Cardiac septum (tissue), 1 donor: ENCODE measurements at regions not wholly inside any gene's neighbourhood (a gene's known extent, or its start where the extent isn't known, plus 50 kb on each side); places are given as distances from the start of the nearest gene placed in this dataset.

Experiments
- DNase-seq: peaks from one replicate; pipeline ENCODE4 v3.0.0-alpha.2; 2020; ENCODE audit warnings: low spot score
- intact Hi-C: fragments of 100-400 bp; cut with DNase I; formaldehyde crosslinking; loops from one replicate; pipeline ENCODE4 v1.14.0; 2022
- donor health status: DM: no; HTN: no; CAD: no.

DNA sequence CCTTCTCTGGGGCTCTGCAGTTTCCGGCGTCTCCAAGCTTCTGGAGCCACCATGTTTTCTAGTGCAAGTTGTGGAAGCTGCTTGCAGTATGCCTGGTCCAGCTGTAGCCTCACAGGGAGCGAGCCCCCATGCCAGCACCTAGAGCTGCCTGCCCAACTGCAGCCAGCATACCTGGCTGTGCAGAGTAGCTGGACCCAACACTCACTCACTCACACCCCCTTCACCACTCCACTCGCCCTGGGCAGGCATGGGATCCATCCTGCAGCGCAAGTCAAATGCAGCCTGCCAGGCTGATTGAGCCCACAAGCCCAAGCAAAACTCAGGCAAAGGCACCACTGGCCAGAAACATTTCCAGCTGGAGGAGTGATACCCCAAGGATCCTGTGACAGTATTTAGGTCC lies 797.3 kb downstream of the SLC16A7 start:
- DNase-seq = no peak
- intact Hi-C loops = no loop called here

DNA sequence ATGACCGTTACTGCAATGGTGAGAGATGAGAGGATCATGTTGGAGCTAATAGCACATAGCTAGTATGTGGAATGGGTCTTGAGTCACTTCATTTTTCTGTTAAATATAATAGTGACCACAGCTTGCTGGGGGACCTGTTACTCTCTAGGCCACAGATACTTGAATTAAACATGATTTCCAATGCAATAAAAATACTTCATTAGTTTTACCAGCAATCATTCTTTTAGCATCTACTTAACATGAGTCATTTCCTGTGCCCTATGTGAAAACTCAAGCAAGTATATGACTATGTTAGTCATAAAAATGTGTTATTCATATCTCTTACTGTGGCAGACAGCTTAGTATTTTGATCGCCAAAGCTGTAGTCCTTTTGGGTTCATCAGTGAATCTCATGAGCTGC lies 798.8 kb downstream of the SLC16A7 start:
- DNase-seq = no peak
- intact Hi-C loops = no loop called here

DNA sequence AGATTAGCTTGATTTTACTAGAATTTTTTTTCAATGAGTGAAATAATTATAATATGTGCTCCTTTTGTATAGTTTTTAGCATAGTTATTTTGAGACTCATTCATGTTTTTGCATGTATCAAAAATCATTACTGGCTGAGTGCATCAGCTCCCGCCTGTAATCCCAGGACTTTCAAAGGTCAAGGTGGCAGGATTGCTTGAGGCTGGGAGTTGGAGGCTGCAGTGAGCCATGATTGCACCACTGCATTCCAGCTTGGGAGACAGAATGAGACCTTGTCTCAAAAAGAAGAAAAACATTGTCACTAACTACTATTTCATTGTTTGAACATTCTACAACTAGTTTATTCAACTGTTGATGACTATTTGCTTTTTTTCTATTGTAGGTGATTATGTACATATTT lies 802.7 kb downstream of the SLC16A7 start:
- intact Hi-C loops = no loop called here

DNA sequence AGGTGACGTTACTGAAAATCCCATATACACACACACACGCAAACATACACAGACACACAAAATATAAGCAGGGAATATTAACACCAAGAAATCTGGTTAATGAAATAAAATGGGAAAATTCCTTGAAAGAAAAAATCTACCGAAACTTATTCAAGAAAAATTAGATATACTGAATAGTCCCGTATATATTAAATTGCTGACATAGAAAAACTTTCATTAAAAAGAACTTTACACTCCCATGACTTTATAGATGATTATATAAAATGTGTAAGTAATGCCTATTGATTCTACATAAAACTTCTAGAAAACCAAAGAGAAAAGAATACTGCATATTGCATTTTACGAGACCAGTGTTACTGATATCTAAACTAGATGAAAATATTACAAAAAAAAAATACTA lies 803.2 kb downstream of the SLC16A7 start:
- intact Hi-C loops = no loop called here
- DNase-seq = no peak

More for the DNA sequence above, 802.7 kb downstream of the SLC16A7 start:
- DNase-seq = no peak

DNA sequence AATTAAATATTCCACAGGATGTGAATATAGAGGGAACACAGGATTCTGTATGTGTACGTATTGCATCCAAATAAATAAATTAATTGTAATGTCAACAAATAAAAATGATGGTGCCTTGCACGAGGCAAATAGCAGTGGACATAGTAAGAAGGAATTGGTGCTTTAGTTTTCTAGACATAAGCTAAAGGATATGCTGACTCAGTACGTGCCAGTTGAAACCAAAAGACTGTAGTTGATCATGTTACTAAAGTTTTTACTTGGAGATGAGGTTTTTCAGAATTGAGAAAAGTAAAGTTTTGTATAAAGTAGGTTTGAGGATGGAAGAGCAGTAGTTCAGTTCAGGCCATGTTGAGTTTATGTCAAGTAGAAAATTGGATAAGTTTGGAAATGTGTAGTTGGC lies 807.2 kb downstream of the SLC16A7 start:
- no peak for DNase-seq
- intact Hi-C loops = no loop called here

DNA sequence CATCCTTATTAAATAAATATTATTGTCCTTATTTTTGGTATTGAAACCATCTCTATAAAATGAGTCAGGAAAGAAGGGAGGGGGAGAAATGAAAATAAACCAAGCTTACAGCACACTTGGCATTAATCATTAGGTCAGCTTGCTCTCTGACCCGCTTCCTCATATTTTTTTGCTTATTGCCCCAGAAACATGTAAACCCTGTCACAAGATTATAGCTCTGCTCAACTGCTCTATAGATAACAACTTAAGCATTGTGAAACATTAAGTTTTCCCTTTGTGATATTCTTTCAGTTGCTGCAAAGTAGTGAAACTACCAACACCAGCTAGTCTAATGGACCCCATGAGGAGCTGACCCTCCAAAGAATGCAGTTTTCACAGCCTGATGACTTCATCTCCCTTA lies 819.5 kb downstream of the SLC16A7 start:
- intact Hi-C loops = no loop called here
- no peak for DNase-seq

DNA sequence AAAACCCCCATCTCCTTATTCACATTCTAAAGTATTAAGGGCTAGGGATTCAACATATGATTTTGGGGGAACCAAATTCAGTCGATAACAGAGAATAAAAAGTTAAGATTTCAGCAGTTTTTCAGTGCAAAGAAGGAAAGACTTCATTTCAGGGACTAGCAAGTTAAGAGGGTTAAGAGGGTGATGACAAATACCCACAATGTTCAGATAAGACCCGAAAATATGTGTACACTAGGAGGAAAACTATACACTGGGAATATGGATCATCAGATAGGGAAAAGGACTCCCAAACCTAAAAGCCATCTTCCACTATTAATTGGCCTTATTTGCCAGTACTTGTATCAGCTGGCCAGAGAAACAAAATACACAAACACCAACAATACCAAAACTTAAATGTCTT lies 824.2 kb downstream of the SLC16A7 start:
- no peak for DNase-seq
- intact Hi-C loops = no loop called here

DNA sequence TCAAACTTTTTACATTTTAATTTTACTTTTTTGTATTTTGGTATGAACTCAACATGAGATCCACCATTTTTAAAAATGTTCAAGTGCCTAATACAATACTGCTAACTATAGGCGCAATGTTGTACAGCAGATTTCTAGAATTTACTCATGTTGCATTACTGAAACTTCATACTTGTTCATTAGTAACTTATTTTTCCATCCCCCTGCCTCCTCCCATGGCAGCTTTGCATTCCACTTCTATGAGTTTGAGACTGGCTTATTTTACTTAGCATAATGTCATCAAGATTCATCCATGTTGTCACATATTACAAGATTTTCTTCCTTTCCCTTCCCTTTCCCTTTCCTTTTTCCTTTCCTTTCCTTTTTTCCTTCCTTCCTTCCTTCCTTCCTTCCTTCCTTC lies 825.9 kb downstream of the SLC16A7 start:
- intact Hi-C loops = no loop called here
- no peak for DNase-seq

DNA sequence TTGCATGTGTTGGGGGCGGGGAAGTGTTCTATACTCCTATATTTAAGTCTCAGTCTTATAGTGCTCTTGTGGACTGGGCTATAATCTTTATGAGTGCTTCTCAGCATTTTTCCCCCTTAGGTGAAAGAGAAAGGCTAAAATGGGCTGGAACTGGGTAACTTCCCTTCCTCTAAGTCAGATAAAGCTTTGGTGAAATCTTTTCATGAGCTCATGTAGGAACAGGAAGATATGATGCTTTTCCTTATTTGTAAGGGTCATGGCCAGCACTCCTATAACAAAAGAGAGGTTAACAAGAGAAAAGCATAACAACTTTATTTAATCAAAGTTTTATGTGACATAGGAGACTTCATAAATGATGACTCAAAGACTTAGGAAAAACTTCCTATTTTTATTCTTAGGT lies 841.5 kb downstream of the SLC16A7 start:
- intact Hi-C loops = no loop called here
- no peak for DNase-seq

DNA sequence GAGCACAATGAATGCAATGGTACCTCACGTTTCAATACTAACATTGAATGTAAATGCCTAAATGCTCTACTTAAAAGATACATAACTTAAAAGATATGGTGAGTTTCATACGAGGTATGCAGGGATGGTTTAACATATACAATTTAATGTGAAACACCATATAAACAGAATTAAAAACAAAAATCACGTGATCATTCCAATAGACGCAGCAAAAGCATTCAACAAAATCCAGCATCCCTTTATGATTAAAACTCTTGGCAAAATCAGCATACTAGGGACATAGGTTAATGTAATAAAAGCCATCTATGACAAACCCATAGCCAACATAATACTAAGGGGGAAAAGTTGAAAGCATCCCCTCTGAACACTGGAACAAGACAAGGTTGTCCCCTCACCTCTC lies 845.7 kb downstream of the SLC16A7 start:
- intact Hi-C loops = no loop called here
- no peak for DNase-seq

DNA sequence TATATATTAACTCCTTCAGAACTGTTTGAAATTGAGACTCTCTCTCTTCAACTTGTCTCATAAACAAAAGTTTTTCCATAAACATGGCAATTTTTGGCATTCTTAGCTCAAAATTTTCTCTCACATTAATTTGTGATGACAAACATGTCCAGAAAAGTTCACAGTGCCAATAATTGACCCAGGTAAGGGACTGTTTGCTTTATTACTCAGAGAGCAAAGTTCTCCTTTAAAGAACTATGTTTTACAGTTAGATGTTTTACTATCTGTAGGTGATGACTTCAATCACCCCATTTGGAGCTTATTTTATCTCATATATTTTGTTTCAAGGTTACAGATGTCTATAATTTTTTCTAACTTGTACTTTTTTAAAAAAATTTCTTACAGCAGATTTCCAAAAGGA lies 855.6 kb downstream of the SLC16A7 start:
- intact Hi-C loops = no loop called here
- DNase-seq = no peak

DNA sequence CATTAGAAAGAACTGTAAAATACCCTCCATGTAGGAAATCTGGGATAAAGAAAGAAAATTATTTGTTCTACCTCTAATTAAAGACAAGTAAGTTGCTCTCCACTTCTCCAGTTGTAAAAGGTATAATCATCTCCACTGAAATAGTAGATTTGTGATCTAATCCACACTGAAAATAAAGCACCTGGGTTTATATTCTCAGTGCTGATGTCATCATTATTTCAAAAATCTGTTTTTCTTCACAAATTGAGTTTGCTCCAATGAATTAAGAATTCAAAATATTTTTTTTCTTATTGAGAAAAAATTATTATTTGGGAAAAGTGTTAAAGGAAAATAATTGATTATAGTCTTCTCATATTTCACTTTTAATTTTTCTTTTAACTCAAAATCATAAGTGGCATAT lies 869.2 kb downstream of the SLC16A7 start:
- intact Hi-C loops = no loop called here

DNA sequence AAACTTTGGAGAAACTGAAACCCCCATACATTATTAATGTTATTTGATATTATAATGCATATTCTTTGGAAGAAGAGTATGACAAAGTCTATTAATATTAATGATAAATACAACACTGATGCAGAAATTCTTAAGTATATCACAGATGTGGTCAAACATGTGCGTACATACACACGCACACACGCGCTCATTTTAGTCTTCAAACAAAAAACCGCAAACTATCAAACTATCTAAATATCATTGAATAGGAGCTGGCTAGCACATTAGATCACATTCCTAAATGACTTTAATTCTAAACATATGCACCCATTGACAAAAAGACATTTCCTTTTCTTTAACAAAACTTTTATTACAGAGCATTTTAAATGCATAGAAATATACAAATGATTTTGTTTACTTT lies 872.7 kb downstream of the SLC16A7 start:
- intact Hi-C loops = no loop called here
- DNase-seq = no peak

More for the DNA sequence above, 869.2 kb downstream of the SLC16A7 start:
- no peak for DNase-seq

DNA sequence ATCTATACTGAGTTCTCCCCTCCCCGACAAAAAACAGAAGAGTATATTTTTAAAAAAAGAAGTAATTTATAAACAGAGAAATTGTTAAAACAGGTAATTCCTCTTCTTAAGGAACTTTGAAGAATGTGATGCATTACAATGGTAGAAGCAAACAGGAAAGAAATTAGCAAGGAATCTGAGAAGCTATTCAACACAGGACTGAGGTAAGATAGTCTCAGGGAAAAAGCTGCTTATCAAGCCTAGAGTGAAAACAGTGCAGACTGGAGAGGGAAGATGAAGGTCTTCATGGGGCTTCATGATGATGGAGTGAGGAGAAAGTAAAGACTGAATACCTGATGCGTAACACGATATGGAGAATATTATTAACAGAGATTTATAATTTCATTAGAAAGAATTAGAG lies 880.0 kb downstream of the SLC16A7 start:
- DNase-seq = no peak
- intact Hi-C loops = no loop called here

DNA sequence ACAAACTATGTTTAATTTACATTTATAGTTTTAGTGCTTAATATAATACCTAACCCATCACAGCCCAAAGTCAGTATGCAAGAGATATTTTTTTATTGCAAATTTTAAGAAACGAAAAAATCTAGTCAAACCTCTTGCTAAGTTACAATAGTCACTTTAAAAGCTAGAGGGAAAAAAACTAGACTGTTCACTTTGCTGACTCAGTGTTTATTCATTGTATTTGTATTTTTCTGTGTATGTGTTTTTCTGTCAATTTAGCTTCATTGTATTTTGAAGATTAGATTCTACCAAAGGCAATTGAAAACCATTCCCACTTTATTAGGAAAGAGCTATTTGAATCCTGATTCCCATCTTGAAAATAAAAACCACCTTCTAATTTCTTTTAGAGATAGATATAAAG lies 891.5 kb downstream of the SLC16A7 start:
- no peak for DNase-seq
- intact Hi-C loops = no loop called here

DNA sequence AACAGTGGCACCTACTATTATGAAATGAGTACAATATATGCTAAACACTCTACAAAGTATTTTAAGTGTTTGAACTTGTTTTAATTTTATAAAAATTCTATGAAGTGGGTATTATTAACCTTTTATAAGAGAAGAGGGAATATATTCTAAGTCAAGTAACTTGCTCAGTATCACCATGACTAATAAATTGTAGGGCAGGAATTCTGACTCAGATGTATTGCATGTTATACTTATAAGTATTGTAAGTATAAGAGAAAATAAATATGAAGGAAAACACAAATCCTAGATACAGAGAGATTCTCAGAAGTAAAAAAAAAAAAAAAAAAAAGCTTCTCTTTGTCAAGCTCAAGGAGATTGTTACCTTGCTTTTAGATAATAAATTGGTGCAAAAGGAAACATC lies 893.2 kb downstream of the SLC16A7 start:
- intact Hi-C loops = no loop called here
- DNase-seq = no peak

DNA sequence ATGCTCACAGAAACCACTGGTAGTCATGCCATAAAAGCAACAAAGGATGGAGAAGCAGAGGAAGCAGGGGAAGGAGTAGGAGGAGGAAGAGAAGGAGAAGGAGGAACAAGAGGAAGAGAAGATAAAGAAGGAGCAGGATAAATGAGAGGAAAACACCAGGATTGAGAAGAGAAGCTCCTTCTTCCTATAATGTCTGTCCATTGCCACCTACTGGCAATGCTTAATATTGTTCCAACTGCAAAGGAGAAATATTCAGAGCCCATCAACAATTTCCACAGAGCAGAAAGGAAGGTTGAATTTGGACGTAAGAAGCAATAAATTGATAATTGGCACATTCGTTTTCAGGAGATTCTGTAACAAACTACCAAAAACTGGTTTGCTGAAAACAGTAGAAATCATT lies 898.4 kb downstream of the SLC16A7 start:
- DNase-seq = no peak
- intact Hi-C loops = no loop called here

DNA sequence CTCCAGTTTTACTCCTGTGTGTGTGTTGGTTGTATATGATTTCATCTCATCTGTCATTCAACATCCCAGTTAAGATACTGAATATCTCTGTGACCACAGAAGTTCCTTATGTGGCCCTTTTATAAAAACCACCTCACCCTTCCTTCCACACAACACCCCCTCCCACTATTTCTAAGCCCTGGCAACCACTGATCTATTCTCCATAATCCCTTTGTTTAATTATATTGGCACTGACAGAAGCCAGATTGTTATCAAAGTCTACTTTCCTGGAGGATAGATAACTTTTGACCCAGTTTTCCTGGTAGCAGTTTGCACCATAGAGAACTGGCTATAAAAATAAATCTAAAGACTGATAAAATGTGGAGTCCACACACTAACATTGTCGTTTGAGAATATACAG lies 902.8 kb downstream of the SLC16A7 start:
- intact Hi-C loops = no loop called here
- DNase-seq = no peak

DNA sequence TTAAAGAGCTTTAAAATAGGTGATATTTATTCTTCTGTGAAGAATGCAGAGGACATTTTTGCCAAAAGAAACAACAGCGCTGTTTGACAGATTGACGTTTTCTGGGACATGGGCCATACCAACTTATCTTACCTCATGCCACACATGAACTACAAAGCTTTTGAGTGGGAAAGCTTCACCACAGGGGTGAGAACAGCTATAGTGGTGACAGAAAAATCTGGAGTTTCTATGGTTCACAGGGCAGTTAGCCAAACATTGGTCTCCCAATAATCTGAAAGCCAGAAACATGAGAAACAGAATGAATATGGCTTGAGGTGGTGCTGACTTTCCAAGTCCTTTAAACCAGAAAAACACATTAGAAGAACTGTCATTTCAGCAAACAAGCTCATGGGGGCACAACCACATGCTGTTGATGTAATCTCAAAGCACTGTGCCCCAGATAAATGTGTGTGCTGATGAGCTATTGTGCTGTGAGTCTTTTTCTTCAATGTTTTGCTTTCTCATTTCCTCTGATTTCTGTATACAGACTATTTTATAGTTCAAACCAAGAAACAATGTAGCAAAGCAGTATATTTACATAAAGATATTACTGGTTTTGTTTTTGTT lies 905.4 kb downstream of the SLC16A7 start:
- no peak for DNase-seq
- intact Hi-C loops = no loop called here

DNA sequence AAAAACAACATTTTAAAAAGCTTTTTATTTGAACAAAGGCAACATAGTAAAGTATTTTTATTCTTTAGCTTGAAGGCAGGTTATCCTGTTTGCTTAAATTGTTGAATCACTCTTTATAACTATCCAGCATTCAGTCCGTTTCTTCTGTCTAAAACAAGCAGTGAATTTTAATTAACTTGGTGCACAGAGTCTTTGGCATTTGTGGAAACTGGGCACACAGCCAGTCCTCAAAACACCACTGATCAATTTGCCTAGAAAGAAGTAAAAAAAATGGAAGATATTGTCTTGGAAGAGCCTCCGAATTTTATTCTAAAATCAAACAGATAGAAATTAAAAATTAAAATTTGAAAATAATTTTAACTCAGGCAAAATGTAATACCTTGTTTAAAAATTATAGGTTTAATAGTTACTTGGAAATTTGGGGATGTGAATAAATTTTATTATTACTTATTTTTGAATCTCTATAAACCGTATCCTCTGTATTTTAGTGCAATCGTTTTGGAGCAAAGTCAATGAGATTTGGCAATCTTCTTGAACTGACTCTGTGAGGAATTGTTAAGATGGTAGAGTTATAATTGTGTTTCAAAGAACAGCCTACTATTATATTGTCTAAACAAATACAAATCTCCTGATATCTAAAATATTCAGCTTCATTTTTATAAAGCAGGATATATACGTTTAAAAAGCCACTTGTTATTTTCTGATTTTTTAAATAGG lies 927.0 kb downstream of the SLC16A7 start:
- intact Hi-C loops = no loop called here
- no peak for DNase-seq

DNA sequence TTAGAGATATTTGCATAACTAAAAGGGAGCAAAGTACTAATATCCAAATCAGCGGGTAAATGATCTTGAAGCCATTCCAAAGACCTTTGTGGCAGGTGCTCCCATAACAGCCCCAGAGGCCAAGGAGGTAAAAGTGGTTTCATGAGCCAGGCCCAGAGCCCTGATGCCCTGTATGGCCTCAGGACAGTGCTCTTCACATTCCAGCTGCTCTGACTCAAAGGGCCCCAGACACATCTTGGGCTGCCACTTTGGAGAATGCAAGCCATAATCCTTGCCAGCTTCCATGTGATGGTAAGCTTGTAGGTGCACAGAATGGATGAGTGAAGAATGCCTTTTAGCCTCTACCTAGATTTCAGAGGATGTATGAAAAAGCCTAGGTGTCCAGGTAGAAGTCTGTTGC lies 933.4 kb downstream of the SLC16A7 start:
- no peak for DNase-seq
- intact Hi-C loops = no loop called here

DNA sequence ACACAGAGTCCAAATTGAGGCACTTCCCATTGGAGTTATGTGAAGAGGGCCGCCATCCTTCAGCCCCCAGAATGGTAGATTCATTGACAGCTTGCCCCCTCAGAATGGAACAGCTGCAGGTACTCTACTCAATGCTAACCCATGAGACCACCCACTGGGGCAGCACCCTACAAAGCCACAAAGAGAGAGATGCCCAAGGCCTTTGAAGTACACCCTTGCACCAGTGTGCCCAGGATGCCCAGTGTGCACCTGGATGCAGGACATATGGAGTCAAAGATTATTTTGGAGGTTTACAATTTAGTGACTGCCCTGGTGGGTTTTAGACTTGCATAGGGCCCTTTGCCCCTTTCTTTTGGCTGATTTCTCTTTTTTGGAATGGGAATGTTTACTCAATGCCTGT lies 933.9 kb downstream of the SLC16A7 start:
- DNase-seq = no peak
- intact Hi-C loops = no loop called here
